Smooth muscle cell (in vitro differentiated cells): ENCODE measurements at regions not wholly inside any gene's neighbourhood (a gene's known extent, or its start where the extent isn't known, plus 50 kb on each side); places are given as distances from the start of the nearest gene placed in this dataset.

Source experiments
- DNase-seq: peaks from one replicate; lab custom pipeline; 2025; ENCODE audit not compliant: unreplicated experiment; lab: John Stamatoyannopoulos, UW
- H2AFZ ChIP-seq: fragments of 200-600 bp; sonication (generic); 2 replicates; pipeline ENCODE4 v1.6.0; 2016; ENCODE audit warnings: antibody characterized with exemption, low read depth, mild to moderate bottlenecking
- H3F3A ChIP-seq: fragments of 200-600 bp; sonication (generic); 2 replicates; pipeline ENCODE4 v1.6.0; 2017; ENCODE audit warnings: antibody characterized with exemption, low read depth
- H3K27ac ChIP-seq: fragments of 200-600 bp; sonication (generic); 2 replicates; pipeline ENCODE4 v1.5.1; 2016; ENCODE audit warnings: low read depth, mild to moderate bottlenecking
- H3K27me3 ChIP-seq: fragments of 200-600 bp; sonication (generic); 2 replicates; pipeline ENCODE4 v1.6.1; 2016; ENCODE audit warnings: low read depth, mild to moderate bottlenecking
- H3K36me3 ChIP-seq: fragments of 200-600 bp; sonication (generic); 2 replicates; pipeline ENCODE4 v1.5.1; 2016; ENCODE audit warnings: low read depth
- H3K4me1 ChIP-seq: fragments of 200-600 bp; sonication (generic); 2 replicates; pipeline ENCODE4 v1.5.1; 2016; ENCODE audit warnings: low read depth
- H3K4me2 ChIP-seq: fragments of 200-600 bp; sonication (generic); 2 replicates; pipeline ENCODE4 v1.6.0; 2016; ENCODE audit warnings: mild to moderate bottlenecking
- H3K4me3 ChIP-seq: fragments of 200-600 bp; sonication (generic); 2 replicates; pipeline ENCODE4 v1.5.1; 2016; ENCODE audit warnings: mild to moderate bottlenecking
- H3K79me2 ChIP-seq: fragments of 200-600 bp; sonication (generic); 2 replicates; pipeline ENCODE4 v1.6.0; 2016; ENCODE audit warnings: low read depth, mild to moderate bottlenecking
- H3K9ac ChIP-seq: fragments of 200-600 bp; sonication (generic); 2 replicates; pipeline ENCODE4 v1.6.0; 2016; ENCODE audit warnings: low read depth
- H3K9me3 ChIP-seq: fragments of 200-600 bp; sonication (generic); replicated peaks from 2 replicates; pipeline ENCODE4 v1.5.1; 2016; ENCODE audit warnings: low read depth
- H4K20me1 ChIP-seq: fragments of 200-600 bp; sonication (generic); 2 replicates; pipeline ENCODE4 v1.6.0; 2016; ENCODE audit warnings: low read depth
- WGBS: methylation state at CpG from one replicate; pipeline ENCODE4 v1.1.7; 2016; ENCODE audit warnings: low lambda C conversion rate; 5-methylcytosine and 5-hydroxymethylcytosine counted together
- TF ChIP-seq, protein P1 (sequence below): fragments of 200-600 bp; sonication (generic); IDR thresholded peaks from 2 replicates; pipeline ENCODE4 v1.5.1; 2017; ENCODE audit warnings: borderline replicate concordance, mild to moderate bottlenecking, antibody characterized with exemption; ENCODE audit not compliant: insufficient read depth, poor library complexity, severe bottlenecking

DNA sequence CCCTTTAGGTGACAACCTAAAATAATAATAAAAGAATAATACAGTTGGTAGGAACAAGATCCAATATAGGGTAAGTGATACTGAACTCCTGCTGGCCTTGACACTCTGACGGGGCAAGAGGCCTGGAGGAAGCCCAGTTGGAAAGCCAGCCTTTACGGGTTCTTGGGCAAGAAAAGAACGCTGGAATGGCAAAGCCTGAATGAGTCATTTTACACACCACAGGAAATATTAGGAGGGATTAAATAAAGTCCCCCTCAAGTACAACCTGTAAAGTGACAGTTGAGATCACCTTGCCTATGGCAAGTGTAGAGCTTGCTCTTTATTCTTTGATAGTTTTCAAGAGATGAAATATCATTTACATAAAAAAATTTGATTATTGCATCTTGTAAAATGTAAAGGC lies 244.5 kb upstream of the TLL1 start:
- Histone ChIP-seq H3K9me3 (no peaks in the 10 kb centered on the region), H3K79me2 (no peaks in the 10 kb centered on the region), H4K20me1 (no peaks in the 10 kb centered on the region), H3K27ac (no peak overlapping the region), H3K4me1 (no peaks in the 10 kb centered on the region), H3F3A (no peaks in the 10 kb centered on the region), H3K4me3 (no peak overlapping the region), H3K27me3 (no peaks in the 10 kb centered on the region), H3K36me3 (no peaks in the 10 kb centered on the region), H3K9ac (no peak overlapping the region), H2AFZ (no peak overlapping the region), H3K4me2 (no peak overlapping the region)
- TF ChIP-seq, protein P1, sequence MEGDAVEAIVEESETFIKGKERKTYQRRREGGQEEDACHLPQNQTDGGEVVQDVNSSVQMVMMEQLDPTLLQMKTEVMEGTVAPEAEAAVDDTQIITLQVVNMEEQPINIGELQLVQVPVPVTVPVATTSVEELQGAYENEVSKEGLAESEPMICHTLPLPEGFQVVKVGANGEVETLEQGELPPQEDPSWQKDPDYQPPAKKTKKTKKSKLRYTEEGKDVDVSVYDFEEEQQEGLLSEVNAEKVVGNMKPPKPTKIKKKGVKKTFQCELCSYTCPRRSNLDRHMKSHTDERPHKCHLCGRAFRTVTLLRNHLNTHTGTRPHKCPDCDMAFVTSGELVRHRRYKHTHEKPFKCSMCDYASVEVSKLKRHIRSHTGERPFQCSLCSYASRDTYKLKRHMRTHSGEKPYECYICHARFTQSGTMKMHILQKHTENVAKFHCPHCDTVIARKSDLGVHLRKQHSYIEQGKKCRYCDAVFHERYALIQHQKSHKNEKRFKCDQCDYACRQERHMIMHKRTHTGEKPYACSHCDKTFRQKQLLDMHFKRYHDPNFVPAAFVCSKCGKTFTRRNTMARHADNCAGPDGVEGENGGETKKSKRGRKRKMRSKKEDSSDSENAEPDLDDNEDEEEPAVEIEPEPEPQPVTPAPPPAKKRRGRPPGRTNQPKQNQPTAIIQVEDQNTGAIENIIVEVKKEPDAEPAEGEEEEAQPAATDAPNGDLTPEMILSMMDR, result no peak
- 73% methylated on average over 3 of the region's 3 CpGs for WGBS
- DNase-seq, result no peak

DNA sequence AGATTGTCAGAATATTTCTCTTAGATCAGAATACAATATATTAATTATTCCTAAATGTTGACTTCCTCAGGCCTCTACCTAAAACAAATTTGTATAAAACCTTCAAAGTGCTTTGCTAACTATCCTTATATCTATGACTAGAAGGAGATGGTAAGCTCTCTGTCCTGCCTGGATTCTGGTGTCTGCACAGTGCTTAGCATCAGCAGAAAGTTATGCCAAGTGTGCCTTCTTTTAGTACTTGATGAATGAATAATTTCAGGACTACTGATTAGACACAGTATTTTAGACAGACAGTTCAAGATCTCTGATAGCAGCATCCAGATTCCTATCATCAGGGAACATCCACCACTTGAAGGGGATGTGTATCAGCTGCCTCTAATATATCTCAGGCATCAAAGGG lies 242.4 kb upstream of the TLL1 start:
- no peak for DNase-seq
- no peak overlapping the region for H3K4me3 ChIP-seq
- no peaks in the 10 kb centered on the region for H3K36me3 ChIP-seq
- no peaks in the 10 kb centered on the region for H3K9me3 ChIP-seq
- H3K79me2 ChIP-seq, result no peaks in the 10 kb centered on the region
- H2AFZ ChIP-seq, result no peak overlapping the region
- H3K27me3 ChIP-seq, result no peaks in the 10 kb centered on the region
- H3K9ac ChIP-seq, result no peak overlapping the region
- H3K4me2 ChIP-seq, result no peak overlapping the region
- H3K27ac ChIP-seq, result no peak overlapping the region
- H3K4me1 ChIP-seq, result no peaks in the 10 kb centered on the region
- TF ChIP-seq, protein P1, result no peak
- no peaks in the 10 kb centered on the region for H3F3A ChIP-seq
- H4K20me1 ChIP-seq, result no peaks in the 10 kb centered on the region

DNA sequence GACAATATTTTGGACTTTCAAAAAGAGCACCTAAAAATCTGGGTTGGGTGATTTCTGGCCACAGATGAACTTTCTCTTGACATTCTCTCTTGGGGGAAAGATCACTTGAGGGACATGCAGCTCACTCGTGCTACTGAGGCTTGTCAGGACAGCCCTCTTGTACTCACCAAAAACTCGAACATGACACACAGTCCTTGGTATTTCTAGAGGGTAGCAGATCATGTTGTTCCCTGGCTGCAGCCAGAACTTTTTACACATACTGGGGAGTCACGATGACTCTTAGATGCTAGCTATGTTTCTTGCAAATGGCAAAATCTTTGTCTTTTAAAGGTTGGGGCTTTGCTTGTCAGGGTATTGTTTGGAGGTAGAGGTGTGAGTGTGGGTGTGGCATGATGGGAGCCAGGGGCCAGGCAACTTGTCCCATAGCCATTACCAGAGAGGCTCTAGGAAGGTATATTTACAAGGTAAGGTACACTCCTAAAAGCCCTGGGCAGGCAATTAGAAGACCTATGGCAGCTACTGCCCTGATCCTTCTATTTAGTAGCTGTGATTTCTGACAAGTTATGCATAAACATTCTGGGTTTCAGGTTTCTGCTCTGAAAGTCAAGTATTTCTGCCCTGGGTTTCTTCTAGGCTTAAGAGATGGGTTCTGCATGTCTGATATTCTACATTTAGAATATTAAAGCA lies 241.7 kb upstream of the TLL1 start:
- WGBS, result 65% methylated on average over 3 of the region's 3 CpGs
- Histone ChIP-seq H3K9ac (no peak overlapping the region), H3F3A (no peaks in the 10 kb centered on the region), H2AFZ (no peak overlapping the region), H3K4me3 (no peak overlapping the region), H3K36me3 (no peaks in the 10 kb centered on the region), H3K27ac (no peak overlapping the region), H3K4me2 (no peak overlapping the region), H3K79me2 (no peaks in the 10 kb centered on the region), H3K27me3 (no peaks in the 10 kb centered on the region), H3K4me1 (no peaks in the 10 kb centered on the region), H3K9me3 (no peaks in the 10 kb centered on the region), H4K20me1 (no peaks in the 10 kb centered on the region)
- DNase-seq, result no peak
- TF ChIP-seq, protein P1, result no peak

DNA sequence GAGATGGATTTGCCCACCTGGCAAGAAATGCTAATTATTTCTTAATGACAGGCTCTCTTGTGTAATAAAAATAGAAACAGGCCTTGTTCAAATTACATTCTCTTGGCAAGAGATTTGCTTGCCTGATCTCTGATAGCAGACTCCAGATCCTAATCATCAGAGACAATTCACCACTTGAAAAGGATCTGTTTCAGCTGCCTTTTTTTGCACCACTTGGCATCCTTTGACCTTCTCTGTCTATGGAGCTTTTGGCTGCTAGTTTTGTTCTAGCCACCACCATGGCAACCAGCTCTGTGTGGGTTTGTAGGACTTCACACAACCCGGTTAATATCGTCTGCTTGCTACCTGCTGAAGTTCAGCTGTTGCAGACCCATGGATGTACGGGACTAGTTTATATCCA lies 241.1 kb upstream of the TLL1 start:
- 89% methylated on average over 3 of the region's 3 CpGs for WGBS
- no peak overlapping the region for H2AFZ ChIP-seq
- no peak overlapping the region for H3K27ac ChIP-seq

More for the DNA sequence above, 241.1 kb upstream of the TLL1 start:
- H3F3A ChIP-seq, result no peaks in the 10 kb centered on the region
- H3K4me1 ChIP-seq, result no peaks in the 10 kb centered on the region
- H3K4me2 ChIP-seq, result no peak overlapping the region
- H3K9me3 ChIP-seq, result no peaks in the 10 kb centered on the region
- H3K9ac ChIP-seq, result no peak overlapping the region
- H3K4me3 ChIP-seq, result no peak overlapping the region
- no peaks in the 10 kb centered on the region for H3K27me3 ChIP-seq
- DNase-seq, result no peak
- no peaks in the 10 kb centered on the region for H4K20me1 ChIP-seq
- TF ChIP-seq, protein P1, result no peak
- H3K36me3 ChIP-seq, result no peaks in the 10 kb centered on the region
- no peaks in the 10 kb centered on the region for H3K79me2 ChIP-seq
